ENCODE measurements at regions not wholly inside any gene's neighbourhood (a gene's known extent, or its start where the extent isn't known, plus 50 kb on each side); places are given as distances from the start of the nearest gene placed in this dataset.

GRCh38 chr5:116930616-116931015, 356.0 kb upstream of the SEMA6A start:
- no peaks in the 10 kb centered on the region for H3K36me3 Mint-ChIP-seq
- no peak for DNase-seq (ENCODE audit: low spot score)
- ChIA-PET CTCF (no interaction called here), POLR2A (no interaction called here)
- ATAC-seq, result no peak
- H3K4me1 Mint-ChIP-seq, result peaks cover 7% of the 10 kb centered on the region
- peaks cover 8% of the 10 kb centered on the region; the same call in 1 of the 2 replicates for H3K9me3 Mint-ChIP-seq
- H3K27ac Mint-ChIP-seq, result no peak overlapping the region
- no peak overlapping the region for H3K4me3 Mint-ChIP-seq
- H3K27me3 Mint-ChIP-seq (ENCODE audit: low read depth), result no peaks in the 10 kb centered on the region
- TF ChIP-seq, protein P1, sequence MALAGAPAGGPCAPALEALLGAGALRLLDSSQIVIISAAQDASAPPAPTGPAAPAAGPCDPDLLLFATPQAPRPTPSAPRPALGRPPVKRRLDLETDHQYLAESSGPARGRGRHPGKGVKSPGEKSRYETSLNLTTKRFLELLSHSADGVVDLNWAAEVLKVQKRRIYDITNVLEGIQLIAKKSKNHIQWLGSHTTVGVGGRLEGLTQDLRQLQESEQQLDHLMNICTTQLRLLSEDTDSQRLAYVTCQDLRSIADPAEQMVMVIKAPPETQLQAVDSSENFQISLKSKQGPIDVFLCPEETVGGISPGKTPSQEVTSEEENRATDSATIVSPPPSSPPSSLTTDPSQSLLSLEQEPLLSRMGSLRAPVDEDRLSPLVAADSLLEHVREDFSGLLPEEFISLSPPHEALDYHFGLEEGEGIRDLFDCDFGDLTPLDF (CRISPR knock-in tag; IDR thresholded peaks at IDR 0.05), result no peak
- TF ChIP-seq CREM (CRISPR knock-in tag; IDR thresholded peaks at IDR 0.05) (no peak), NR3C1 (CRISPR knock-in tag; conservative IDR thresholded peaks at IDR 0.05; ENCODE audit: low read depth) (no peak), STAT6 (CRISPR knock-in tag; conservative IDR thresholded peaks at IDR 0.05; ENCODE audit: low read depth) (no peak), ZNF317 (CRISPR knock-in tag; IDR thresholded peaks at IDR 0.05; ENCODE audit: borderline replicate concordance, low read depth) (no peak), RELA (CRISPR knock-in tag; IDR thresholded peaks at IDR 0.05; ENCODE audit: borderline replicate concordance) (no peak), ZNF219 (CRISPR knock-in tag; IDR thresholded peaks at IDR 0.05; ENCODE audit: borderline replicate concordance) (no peak), ZNF671 (CRISPR knock-in tag; IDR thresholded peaks at IDR 0.05) (no peak), ATF2 (CRISPR knock-in tag; IDR thresholded peaks at IDR 0.05; ENCODE audit: borderline replicate concordance, low read depth) (no peak)
- TF ChIP-seq, protein P2, sequence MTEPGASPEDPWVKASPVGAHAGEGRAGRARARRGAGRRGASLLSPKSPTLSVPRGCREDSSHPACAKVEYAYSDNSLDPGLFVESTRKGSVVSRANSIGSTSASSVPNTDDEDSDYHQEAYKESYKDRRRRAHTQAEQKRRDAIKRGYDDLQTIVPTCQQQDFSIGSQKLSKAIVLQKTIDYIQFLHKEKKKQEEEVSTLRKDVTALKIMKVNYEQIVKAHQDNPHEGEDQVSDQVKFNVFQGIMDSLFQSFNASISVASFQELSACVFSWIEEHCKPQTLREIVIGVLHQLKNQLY (CRISPR knock-in tag; IDR thresholded peaks at IDR 0.05), result no peak
- TF ChIP-seq, protein P3, sequence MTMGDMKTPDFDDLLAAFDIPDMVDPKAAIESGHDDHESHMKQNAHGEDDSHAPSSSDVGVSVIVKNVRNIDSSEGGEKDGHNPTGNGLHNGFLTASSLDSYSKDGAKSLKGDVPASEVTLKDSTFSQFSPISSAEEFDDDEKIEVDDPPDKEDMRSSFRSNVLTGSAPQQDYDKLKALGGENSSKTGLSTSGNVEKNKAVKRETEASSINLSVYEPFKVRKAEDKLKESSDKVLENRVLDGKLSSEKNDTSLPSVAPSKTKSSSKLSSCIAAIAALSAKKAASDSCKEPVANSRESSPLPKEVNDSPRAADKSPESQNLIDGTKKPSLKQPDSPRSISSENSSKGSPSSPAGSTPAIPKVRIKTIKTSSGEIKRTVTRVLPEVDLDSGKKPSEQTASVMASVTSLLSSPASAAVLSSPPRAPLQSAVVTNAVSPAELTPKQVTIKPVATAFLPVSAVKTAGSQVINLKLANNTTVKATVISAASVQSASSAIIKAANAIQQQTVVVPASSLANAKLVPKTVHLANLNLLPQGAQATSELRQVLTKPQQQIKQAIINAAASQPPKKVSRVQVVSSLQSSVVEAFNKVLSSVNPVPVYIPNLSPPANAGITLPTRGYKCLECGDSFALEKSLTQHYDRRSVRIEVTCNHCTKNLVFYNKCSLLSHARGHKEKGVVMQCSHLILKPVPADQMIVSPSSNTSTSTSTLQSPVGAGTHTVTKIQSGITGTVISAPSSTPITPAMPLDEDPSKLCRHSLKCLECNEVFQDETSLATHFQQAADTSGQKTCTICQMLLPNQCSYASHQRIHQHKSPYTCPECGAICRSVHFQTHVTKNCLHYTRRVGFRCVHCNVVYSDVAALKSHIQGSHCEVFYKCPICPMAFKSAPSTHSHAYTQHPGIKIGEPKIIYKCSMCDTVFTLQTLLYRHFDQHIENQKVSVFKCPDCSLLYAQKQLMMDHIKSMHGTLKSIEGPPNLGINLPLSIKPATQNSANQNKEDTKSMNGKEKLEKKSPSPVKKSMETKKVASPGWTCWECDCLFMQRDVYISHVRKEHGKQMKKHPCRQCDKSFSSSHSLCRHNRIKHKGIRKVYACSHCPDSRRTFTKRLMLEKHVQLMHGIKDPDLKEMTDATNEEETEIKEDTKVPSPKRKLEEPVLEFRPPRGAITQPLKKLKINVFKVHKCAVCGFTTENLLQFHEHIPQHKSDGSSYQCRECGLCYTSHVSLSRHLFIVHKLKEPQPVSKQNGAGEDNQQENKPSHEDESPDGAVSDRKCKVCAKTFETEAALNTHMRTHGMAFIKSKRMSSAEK (CRISPR knock-in tag; IDR thresholded peaks at IDR 0.05; ENCODE audit: borderline replicate concordance), result no peak
- TF ChIP-seq, protein P4, sequence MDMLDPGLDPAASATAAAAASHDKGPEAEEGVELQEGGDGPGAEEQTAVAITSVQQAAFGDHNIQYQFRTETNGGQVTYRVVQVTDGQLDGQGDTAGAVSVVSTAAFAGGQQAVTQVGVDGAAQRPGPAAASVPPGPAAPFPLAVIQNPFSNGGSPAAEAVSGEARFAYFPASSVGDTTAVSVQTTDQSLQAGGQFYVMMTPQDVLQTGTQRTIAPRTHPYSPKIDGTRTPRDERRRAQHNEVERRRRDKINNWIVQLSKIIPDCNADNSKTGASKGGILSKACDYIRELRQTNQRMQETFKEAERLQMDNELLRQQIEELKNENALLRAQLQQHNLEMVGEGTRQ (CRISPR knock-in tag; IDR thresholded peaks at IDR 0.05), result no peak

GRCh38 chr5:116923344-116923743, 348.7 kb upstream of the SEMA6A start:
- Mint-ChIP-seq H3K4me1 (peaks cover 13% of the 10 kb centered on the region), H3K27me3 (ENCODE audit: low read depth) (no peaks in the 10 kb centered on the region), H3K27ac (no peak overlapping the region), H3K4me3 (no peak overlapping the region), H3K36me3 (no peaks in the 10 kb centered on the region), H3K9me3 (peaks cover 4% of the 10 kb centered on the region; the same call in 1 of the 2 replicates)
- DNase-seq (ENCODE audit: low spot score) (no peak), ATAC-seq (peak; percentile 80)
- POLR2A ChIA-PET, result no interaction called here
- CTCF ChIA-PET, result interaction anchor here (1.1 kb wide), 1 partner anchor 347 kb away, joined by 3 read pairs; no protein-coding TSS in a partner anchor
- TF ChIP-seq, protein P5, sequence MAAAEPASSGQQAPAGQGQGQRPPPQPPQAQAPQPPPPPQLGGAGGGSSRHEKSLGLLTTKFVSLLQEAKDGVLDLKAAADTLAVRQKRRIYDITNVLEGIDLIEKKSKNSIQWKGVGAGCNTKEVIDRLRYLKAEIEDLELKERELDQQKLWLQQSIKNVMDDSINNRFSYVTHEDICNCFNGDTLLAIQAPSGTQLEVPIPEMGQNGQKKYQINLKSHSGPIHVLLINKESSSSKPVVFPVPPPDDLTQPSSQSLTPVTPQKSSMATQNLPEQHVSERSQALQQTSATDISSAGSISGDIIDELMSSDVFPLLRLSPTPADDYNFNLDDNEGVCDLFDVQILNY (CRISPR knock-in tag; IDR thresholded peaks at IDR 0.05), result no peak
- TF ChIP-seq, protein P6, sequence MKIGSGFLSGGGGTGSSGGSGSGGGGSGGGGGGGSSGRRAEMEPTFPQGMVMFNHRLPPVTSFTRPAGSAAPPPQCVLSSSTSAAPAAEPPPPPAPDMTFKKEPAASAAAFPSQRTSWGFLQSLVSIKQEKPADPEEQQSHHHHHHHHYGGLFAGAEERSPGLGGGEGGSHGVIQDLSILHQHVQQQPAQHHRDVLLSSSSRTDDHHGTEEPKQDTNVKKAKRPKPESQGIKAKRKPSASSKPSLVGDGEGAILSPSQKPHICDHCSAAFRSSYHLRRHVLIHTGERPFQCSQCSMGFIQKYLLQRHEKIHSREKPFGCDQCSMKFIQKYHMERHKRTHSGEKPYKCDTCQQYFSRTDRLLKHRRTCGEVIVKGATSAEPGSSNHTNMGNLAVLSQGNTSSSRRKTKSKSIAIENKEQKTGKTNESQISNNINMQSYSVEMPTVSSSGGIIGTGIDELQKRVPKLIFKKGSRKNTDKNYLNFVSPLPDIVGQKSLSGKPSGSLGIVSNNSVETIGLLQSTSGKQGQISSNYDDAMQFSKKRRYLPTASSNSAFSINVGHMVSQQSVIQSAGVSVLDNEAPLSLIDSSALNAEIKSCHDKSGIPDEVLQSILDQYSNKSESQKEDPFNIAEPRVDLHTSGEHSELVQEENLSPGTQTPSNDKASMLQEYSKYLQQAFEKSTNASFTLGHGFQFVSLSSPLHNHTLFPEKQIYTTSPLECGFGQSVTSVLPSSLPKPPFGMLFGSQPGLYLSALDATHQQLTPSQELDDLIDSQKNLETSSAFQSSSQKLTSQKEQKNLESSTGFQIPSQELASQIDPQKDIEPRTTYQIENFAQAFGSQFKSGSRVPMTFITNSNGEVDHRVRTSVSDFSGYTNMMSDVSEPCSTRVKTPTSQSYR (CRISPR knock-in tag; IDR thresholded peaks at IDR 0.05), result no peak
- TF ChIP-seq, protein P7, sequence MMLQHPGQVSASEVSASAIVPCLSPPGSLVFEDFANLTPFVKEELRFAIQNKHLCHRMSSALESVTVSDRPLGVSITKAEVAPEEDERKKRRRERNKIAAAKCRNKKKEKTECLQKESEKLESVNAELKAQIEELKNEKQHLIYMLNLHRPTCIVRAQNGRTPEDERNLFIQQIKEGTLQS (CRISPR knock-in tag; conservative IDR thresholded peaks at IDR 0.05), result no peak
- TF ChIP-seq, protein P1 (CRISPR knock-in tag; IDR thresholded peaks at IDR 0.05), result no peak
- TF ChIP-seq MXD4 (CRISPR knock-in tag; IDR thresholded peaks at IDR 0.05; ENCODE audit: borderline replicate concordance) (no peak), TEAD1 (CRISPR knock-in tag; IDR thresholded peaks at IDR 0.05) (no peak)
